ENCODE measurements at regions not wholly inside any gene's neighbourhood (a gene's known extent, or its start where the extent isn't known, plus 50 kb on each side); places are given as distances from the start of the nearest gene placed in this dataset.
"Not testable (repeated sequence)": the region's sequence is repeated elsewhere in the genome, so short reads cannot be mapped to it uniquely, and the experiment has no call there.

DNA sequence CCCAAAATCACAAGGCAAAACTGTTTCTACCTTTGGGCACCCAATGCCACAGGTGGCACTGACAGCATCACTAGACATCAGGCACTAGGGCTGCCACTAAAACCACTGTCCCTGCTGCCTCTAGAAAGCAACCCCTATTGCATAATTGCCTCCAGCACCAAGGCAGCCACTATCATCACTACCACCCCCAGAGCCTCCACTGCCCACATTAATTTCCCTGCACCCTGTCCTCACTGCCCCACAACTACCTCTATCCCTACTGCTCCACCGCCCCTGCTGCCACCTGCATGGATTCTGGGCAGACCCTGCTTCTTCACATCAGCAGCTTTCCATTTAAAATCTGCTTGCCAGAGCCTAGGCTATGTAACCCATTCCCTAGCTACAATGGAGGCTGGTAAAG, 68.6 kb upstream of the CACHD1 start:
- no peak for DNase-seq (ENCODE audit: low spot score)
- Mint-ChIP-seq H3K4me3 (ENCODE audit: unreplicated experiment) (no peak overlapping the region), H3K27me3 (ENCODE audit: unreplicated experiment) (peaks cover 4% of the 10 kb centered on the region), H3K9me3 (ENCODE audit: unreplicated experiment) (no peaks in the 10 kb centered on the region), H3K4me1 (ENCODE audit: unreplicated experiment) (no peaks in the 10 kb centered on the region), H3K36me3 (ENCODE audit: low read depth, unreplicated experiment) (no peaks in the 10 kb centered on the region), H3K27ac (ENCODE audit: unreplicated experiment) (no peak overlapping the region)
- TF ChIP-seq, protein P1, sequence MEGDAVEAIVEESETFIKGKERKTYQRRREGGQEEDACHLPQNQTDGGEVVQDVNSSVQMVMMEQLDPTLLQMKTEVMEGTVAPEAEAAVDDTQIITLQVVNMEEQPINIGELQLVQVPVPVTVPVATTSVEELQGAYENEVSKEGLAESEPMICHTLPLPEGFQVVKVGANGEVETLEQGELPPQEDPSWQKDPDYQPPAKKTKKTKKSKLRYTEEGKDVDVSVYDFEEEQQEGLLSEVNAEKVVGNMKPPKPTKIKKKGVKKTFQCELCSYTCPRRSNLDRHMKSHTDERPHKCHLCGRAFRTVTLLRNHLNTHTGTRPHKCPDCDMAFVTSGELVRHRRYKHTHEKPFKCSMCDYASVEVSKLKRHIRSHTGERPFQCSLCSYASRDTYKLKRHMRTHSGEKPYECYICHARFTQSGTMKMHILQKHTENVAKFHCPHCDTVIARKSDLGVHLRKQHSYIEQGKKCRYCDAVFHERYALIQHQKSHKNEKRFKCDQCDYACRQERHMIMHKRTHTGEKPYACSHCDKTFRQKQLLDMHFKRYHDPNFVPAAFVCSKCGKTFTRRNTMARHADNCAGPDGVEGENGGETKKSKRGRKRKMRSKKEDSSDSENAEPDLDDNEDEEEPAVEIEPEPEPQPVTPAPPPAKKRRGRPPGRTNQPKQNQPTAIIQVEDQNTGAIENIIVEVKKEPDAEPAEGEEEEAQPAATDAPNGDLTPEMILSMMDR (IDR thresholded peaks at IDR 0.05; ENCODE audit: unreplicated experiment) = no peak

DNA sequence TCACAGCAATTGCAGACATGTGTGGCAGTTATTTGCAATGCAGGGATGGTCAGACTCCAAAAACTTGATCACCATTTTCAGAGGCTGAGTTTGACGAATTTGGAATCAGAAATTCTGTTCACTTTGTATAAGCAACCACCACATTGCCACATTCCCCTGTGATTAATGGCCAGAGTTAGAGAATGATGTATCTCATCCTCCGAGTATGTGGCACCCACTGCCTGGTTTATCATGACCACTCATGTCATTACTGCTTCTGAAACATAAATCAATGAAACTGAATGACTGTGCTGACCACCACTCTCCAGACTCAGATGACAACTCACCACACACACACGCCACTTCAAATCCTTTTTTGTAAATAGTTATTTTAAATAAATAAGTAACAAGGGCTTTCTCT, 66.6 kb upstream of the CACHD1 start:
- TF ChIP-seq, protein P1 (IDR thresholded peaks at IDR 0.05; ENCODE audit: unreplicated experiment) = no peak
- Mint-ChIP-seq H3K4me3 (ENCODE audit: unreplicated experiment) (no peak overlapping the region), H3K36me3 (ENCODE audit: low read depth, unreplicated experiment) (no peaks in the 10 kb centered on the region), H3K27ac (ENCODE audit: unreplicated experiment) (no peak overlapping the region), H3K9me3 (ENCODE audit: unreplicated experiment) (no peaks in the 10 kb centered on the region), H3K27me3 (ENCODE audit: unreplicated experiment) (peaks cover 4% of the 10 kb centered on the region), H3K4me1 (ENCODE audit: unreplicated experiment) (no peaks in the 10 kb centered on the region)
- no peak for DNase-seq (ENCODE audit: low spot score)

DNA sequence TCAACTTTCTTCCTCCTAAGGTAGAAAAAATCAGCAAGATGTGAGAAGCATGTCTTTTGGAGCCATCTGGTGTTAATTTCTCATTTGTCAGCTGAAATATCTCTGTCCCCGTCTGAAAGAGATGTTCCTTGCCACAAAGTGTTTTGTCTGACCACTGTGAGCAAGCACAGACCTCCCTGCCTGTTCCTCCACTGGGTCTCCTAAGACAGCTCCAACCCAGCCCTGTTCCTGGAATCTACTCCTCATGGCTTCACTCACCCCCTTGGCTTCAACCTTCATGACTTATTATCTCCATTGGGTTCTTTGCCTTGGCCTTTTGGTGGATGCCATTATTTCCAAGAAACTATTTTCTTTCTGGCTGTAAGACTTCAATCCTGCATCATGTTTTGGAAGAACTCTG, 65.7 kb upstream of the CACHD1 start:
- H3K4me1 Mint-ChIP-seq (ENCODE audit: unreplicated experiment) = no peaks in the 10 kb centered on the region
- H3K4me3 Mint-ChIP-seq (ENCODE audit: unreplicated experiment) = no peak overlapping the region
- DNase-seq (ENCODE audit: low spot score) = no peak
- H3K27ac Mint-ChIP-seq (ENCODE audit: unreplicated experiment) = no peak overlapping the region
- peaks cover 4% of the 10 kb centered on the region for H3K27me3 Mint-ChIP-seq (ENCODE audit: unreplicated experiment)
- no peaks in the 10 kb centered on the region for H3K36me3 Mint-ChIP-seq (ENCODE audit: low read depth, unreplicated experiment)
- H3K9me3 Mint-ChIP-seq (ENCODE audit: unreplicated experiment) = no peaks in the 10 kb centered on the region
- TF ChIP-seq, protein P1 (IDR thresholded peaks at IDR 0.05; ENCODE audit: unreplicated experiment) = no peak

DNA sequence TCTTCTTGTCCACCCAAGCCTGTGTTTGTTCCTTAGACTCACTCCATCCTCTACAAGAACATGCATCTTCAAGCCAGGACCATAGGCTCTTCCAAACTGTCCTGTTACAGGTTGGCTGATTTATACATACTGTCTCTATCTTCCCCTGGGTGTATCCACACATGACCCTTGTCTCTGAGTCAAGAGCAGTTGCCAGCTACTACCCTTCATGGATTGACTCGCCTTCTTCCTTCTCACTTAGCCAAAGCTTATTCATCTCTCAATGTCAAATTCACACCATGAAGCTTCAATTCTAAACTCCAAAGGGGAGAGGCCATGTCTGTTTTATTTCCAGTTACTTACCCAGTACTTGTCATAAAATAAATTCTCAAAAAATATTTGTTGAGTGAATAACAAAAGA, 64.1 kb upstream of the CACHD1 start:
- DNase-seq (ENCODE audit: low spot score) = no peak
- Mint-ChIP-seq H3K9me3 (ENCODE audit: unreplicated experiment) (no peaks in the 10 kb centered on the region), H3K27me3 (ENCODE audit: unreplicated experiment) (peaks cover 4% of the 10 kb centered on the region), H3K4me3 (ENCODE audit: unreplicated experiment) (no peak overlapping the region), H3K4me1 (ENCODE audit: unreplicated experiment) (no peaks in the 10 kb centered on the region), H3K36me3 (ENCODE audit: low read depth, unreplicated experiment) (no peaks in the 10 kb centered on the region), H3K27ac (ENCODE audit: unreplicated experiment) (no peak overlapping the region)
- TF ChIP-seq, protein P1 (IDR thresholded peaks at IDR 0.05; ENCODE audit: unreplicated experiment) = no peak

DNA sequence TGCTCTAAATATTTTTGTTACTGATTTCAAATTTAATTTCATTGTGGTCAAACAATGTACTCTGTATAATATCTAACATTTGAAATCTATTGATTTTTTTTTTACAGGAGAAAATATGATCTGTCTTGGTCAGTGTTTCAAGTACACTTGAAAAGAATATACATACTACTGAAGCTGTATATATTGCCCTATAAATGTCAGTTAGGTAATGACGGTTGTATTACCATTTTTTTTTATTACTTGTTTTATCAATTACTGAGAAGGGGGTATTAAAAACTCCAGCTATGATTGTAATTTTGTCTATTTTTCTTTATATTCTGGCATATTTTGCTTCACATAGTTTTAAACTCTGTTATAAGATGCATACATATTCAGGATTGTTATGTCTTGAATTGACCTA, 59.7 kb upstream of the CACHD1 start:
- Mint-ChIP-seq H3K4me1 (ENCODE audit: unreplicated experiment) (no peaks in the 10 kb centered on the region), H3K9me3 (ENCODE audit: unreplicated experiment) (no peaks in the 10 kb centered on the region), H3K27me3 (ENCODE audit: unreplicated experiment) (no peaks in the 10 kb centered on the region), H3K36me3 (ENCODE audit: low read depth, unreplicated experiment) (no peaks in the 10 kb centered on the region), H3K27ac (ENCODE audit: unreplicated experiment) (no peak overlapping the region), H3K4me3 (ENCODE audit: unreplicated experiment) (no peak overlapping the region)
- no peak for DNase-seq (ENCODE audit: low spot score)
- TF ChIP-seq, protein P1 (IDR thresholded peaks at IDR 0.05; ENCODE audit: unreplicated experiment) = no peak

DNA sequence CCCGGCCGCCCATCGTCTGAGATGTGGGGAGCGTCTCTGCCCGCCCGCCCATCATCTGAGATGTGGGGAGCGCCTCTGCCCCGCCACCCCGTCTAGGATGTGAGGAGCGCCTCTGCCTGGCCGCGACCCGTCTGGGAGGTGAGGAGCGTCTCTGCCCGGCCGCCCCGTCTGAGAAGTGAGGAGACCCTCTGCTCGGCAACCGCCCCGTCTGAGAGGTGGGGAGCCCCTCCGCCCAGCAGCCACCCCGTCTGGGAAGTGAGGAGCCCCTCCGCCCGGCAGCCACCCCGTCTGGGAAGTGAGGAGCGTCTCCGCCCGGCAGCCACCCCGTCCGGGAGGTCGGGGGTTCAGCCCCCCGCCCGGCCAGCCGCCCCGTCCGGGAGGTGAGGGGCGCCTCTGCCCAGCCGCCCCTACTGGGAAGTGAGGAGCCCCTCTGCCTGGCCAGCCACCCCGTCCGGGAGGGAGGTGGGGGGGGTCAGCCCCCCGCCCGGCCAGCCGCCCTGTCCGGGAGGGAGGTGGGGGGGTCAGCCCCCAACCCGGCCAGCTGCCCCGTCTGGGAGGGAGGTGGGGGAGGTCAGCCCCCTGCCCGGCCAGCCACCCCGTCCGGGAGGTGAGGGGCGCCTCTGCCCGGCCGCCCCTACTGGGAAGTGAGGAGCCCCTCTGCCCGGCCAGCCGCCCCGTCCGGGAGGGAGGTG, 54.9 kb upstream of the CACHD1 start:
- not testable (repeated sequence) for H3K9me3 Mint-ChIP-seq (ENCODE audit: unreplicated experiment); H3K4me3 Mint-ChIP-seq (ENCODE audit: unreplicated experiment); H3K27ac Mint-ChIP-seq (ENCODE audit: unreplicated experiment); H3K36me3 Mint-ChIP-seq (ENCODE audit: low read depth, unreplicated experiment); DNase-seq (ENCODE audit: low spot score); H3K27me3 Mint-ChIP-seq (ENCODE audit: unreplicated experiment); H3K4me1 Mint-ChIP-seq (ENCODE audit: unreplicated experiment)

Data from endothelial cell (in vitro differentiated cells).